SJSA1 (cell line): ENCODE measurements at regions not wholly inside any gene's neighbourhood (a gene's known extent, or its start where the extent isn't known, plus 50 kb on each side); places are given as distances from the start of the nearest gene placed in this dataset.

Experiments used
- DNase-seq, 2 experiments: peaks; one replicate each; pipeline ENCODE4 v3.0.0-alpha.2; 2015 to 2020; ENCODE audit warnings: low spot score in 2 of 2, low read depth in 1 of 2
- H3K27ac ChIP-seq: fragments of 250-450 bp; sonication (Bioruptor Pico); 2 replicates; pipeline ENCODE4 v1.5.1; 2020; ENCODE audit warnings: mild to moderate bottlenecking, moderate library complexity
- H3K27me3 ChIP-seq: fragments of 250-450 bp; sonication (Bioruptor Pico); replicated peaks from 2 replicates; pipeline ENCODE4 v1.5.1; 2020; ENCODE audit warnings: mild to moderate bottlenecking, moderate library complexity
- H3K36me3 ChIP-seq: fragments of 250-450 bp; sonication (Bioruptor Pico); 2 replicates; pipeline ENCODE4 v1.5.1; 2020; ENCODE audit warnings: mild to moderate bottlenecking
- H3K4me1 ChIP-seq: fragments of 250-450 bp; sonication (Bioruptor Pico); replicated peaks from 2 replicates; pipeline ENCODE4 v1.6.1; 2021; ENCODE audit warnings: mild to moderate bottlenecking
- H3K4me3 ChIP-seq: fragments of 250-450 bp; sonication (Bioruptor Pico); 2 replicates; pipeline ENCODE4 v1.5.1; 2020; ENCODE audit warnings: mild to moderate bottlenecking
- H3K9me3 ChIP-seq: fragments of 250-450 bp; sonication (Bioruptor Pico); replicated peaks from 2 replicates; pipeline ENCODE4 v1.5.1; 2020; ENCODE audit warnings: mild to moderate bottlenecking

- H3K27me3 ChIP-seq: no peaks in the 10 kb centered on the region
- H3K4me3 ChIP-seq: no peak overlapping the region
- H3K4me1 ChIP-seq: peaks cover 67% of the 10 kb centered on the region
- H3K36me3 ChIP-seq: no peaks in the 10 kb centered on the region
- no peaks in the 10 kb centered on the region for H3K9me3 ChIP-seq
- peak overlapping the region; percentile 97 for H3K27ac ChIP-seq
- peak in 1 of 2 experiments; percentile 91 for DNase-seq
Measured at GRCh38 chr16:80150978-80151721, 389.6 kb upstream of the DYNLRB2 start.

- DNase-seq: no peak
- Histone ChIP-seq H3K9me3 (no peaks in the 10 kb centered on the region), H3K4me3 (no peak overlapping the region), H3K36me3 (no peaks in the 10 kb centered on the region), H3K4me1 (peaks cover 90% of the 10 kb centered on the region), H3K27ac (no peak overlapping the region), H3K27me3 (no peaks in the 10 kb centered on the region)
Measured at GRCh38 chr16:80148826-80149225, 392.0 kb upstream of the DYNLRB2 start.

GRCh38 chr16:80147026-80147655, 393.7 kb upstream of the DYNLRB2 start:
- no peak overlapping the region for H3K4me3 ChIP-seq
- H3K27ac ChIP-seq: peak overlapping the region; percentile 82
- DNase-seq: peak; percentile 61 to 93
- H3K9me3 ChIP-seq: no peaks in the 10 kb centered on the region
- H3K36me3 ChIP-seq: no peaks in the 10 kb centered on the region
- H3K4me1 ChIP-seq: peaks cover 79% of the 10 kb centered on the region
- H3K27me3 ChIP-seq: no peaks in the 10 kb centered on the region

- no peak overlapping the region for H3K4me3 ChIP-seq
- peaks cover 52% of the 10 kb centered on the region for H3K4me1 ChIP-seq
- H3K27ac ChIP-seq: peak overlapping the region; percentile 19
- H3K36me3 ChIP-seq: no peaks in the 10 kb centered on the region
- DNase-seq: peak; percentile 75 to 90
- no peaks in the 10 kb centered on the region for H3K27me3 ChIP-seq
- H3K9me3 ChIP-seq: no peaks in the 10 kb centered on the region
Measured at GRCh38 chr16:80144191-80144590, 396.6 kb upstream of the DYNLRB2 start.

GRCh38 chr16:80142940-80143339, 397.9 kb upstream of the DYNLRB2 start:
- Histone ChIP-seq H3K4me1 (peaks cover 44% of the 10 kb centered on the region), H3K9me3 (no peaks in the 10 kb centered on the region), H3K27ac (no peak overlapping the region), H3K27me3 (no peaks in the 10 kb centered on the region), H3K4me3 (no peak overlapping the region), H3K36me3 (no peaks in the 10 kb centered on the region)
- no peak for DNase-seq

- Histone ChIP-seq H3K36me3 (no peaks in the 10 kb centered on the region), H3K9me3 (no peaks in the 10 kb centered on the region), H3K27me3 (no peaks in the 10 kb centered on the region), H3K4me3 (no peak overlapping the region), H3K4me1 (peaks cover 37% of the 10 kb centered on the region), H3K27ac (no peak overlapping the region)
- no peak for DNase-seq
Measured at GRCh38 chr16:80142281-80142680, 398.5 kb upstream of the DYNLRB2 start.

- Histone ChIP-seq H3K4me1 (no peaks in the 10 kb centered on the region), H3K9me3 (no peaks in the 10 kb centered on the region), H3K4me3 (no peak overlapping the region), H3K27ac (no peak overlapping the region), H3K36me3 (no peaks in the 10 kb centered on the region), H3K27me3 (no peaks in the 10 kb centered on the region)
- no peak for DNase-seq
Measured at GRCh38 chr16:80129791-80130190, 411.0 kb upstream of the DYNLRB2 start.

- Histone ChIP-seq H3K27ac (no peak overlapping the region), H3K4me1 (peaks cover 18% of the 10 kb centered on the region), H3K27me3 (no peaks in the 10 kb centered on the region), H3K4me3 (no peak overlapping the region), H3K9me3 (no peaks in the 10 kb centered on the region), H3K36me3 (no peaks in the 10 kb centered on the region)
- no peak for DNase-seq
Measured at GRCh38 chr16:80125677-80126076, 415.1 kb upstream of the DYNLRB2 start.

- H3K27ac ChIP-seq: no peak overlapping the region
- no peaks in the 10 kb centered on the region for H3K27me3 ChIP-seq
- no peaks in the 10 kb centered on the region for H3K36me3 ChIP-seq
- DNase-seq: peak in 1 of 2 experiments; percentile 13
- H3K4me3 ChIP-seq: no peak overlapping the region
- peaks cover 18% of the 10 kb centered on the region for H3K4me1 ChIP-seq
- H3K9me3 ChIP-seq: no peaks in the 10 kb centered on the region
Measured at GRCh38 chr16:80123189-80123588, 417.6 kb upstream of the DYNLRB2 start.

GRCh38 chr16:80122115-80122514, 418.7 kb upstream of the DYNLRB2 start:
- Histone ChIP-seq H3K4me3 (no peak overlapping the region), H3K36me3 (no peaks in the 10 kb centered on the region), H3K27me3 (no peaks in the 10 kb centered on the region), H3K27ac (no peak overlapping the region), H3K4me1 (peaks cover 18% of the 10 kb centered on the region), H3K9me3 (no peaks in the 10 kb centered on the region)
- peak in 1 of 2 experiments; percentile 14 for DNase-seq

- no peak overlapping the region for H3K4me3 ChIP-seq
- no peaks in the 10 kb centered on the region for H3K36me3 ChIP-seq
- H3K9me3 ChIP-seq: no peaks in the 10 kb centered on the region
- peaks cover 18% of the 10 kb centered on the region for H3K4me1 ChIP-seq
- no peak overlapping the region for H3K27ac ChIP-seq
- H3K27me3 ChIP-seq: no peaks in the 10 kb centered on the region
- DNase-seq: no peak
Measured at GRCh38 chr16:80121522-80121909, 419.3 kb upstream of the DYNLRB2 start.

- H3K27me3 ChIP-seq: no peaks in the 10 kb centered on the region
- no peak overlapping the region for H3K4me3 ChIP-seq
- DNase-seq: no peak
- no peaks in the 10 kb centered on the region for H3K36me3 ChIP-seq
- H3K27ac ChIP-seq: no peak overlapping the region
- H3K4me1 ChIP-seq: peaks cover 18% of the 10 kb centered on the region
- no peaks in the 10 kb centered on the region for H3K9me3 ChIP-seq
Measured at GRCh38 chr16:80120899-80121521, 419.8 kb upstream of the DYNLRB2 start.

GRCh38 chr16:80117556-80118130, 423.1 kb upstream of the DYNLRB2 start:
- H3K36me3 ChIP-seq: no peaks in the 10 kb centered on the region
- H3K9me3 ChIP-seq: no peaks in the 10 kb centered on the region
- no peak overlapping the region for H3K27ac ChIP-seq
- no peak overlapping the region for H3K4me3 ChIP-seq
- H3K27me3 ChIP-seq: no peaks in the 10 kb centered on the region
- peaks cover 9% of the 10 kb centered on the region for H3K4me1 ChIP-seq
- no peak for DNase-seq

GRCh38 chr16:80116711-80117110, 424.1 kb upstream of the DYNLRB2 start:
- Histone ChIP-seq H3K4me3 (no peak overlapping the region), H3K27me3 (no peaks in the 10 kb centered on the region), H3K9me3 (no peaks in the 10 kb centered on the region), H3K27ac (no peak overlapping the region), H3K36me3 (no peaks in the 10 kb centered on the region), H3K4me1 (no peaks in the 10 kb centered on the region; the same call in 1 of the 2 replicates)
- DNase-seq: no peak
